ENCODE measurements at regions not wholly inside any gene's neighbourhood (a gene's known extent, or its start where the extent isn't known, plus 50 kb on each side); places are given as distances from the start of the nearest gene placed in this dataset.

GRCh38 chr3:34779092-34779491 is 860.2 kb upstream of the ARPP21 start:
- H3F3A ChIP-seq (ENCODE audit: insufficient read depth, low read depth) = no peaks in the 10 kb centered on the region
- no peak overlapping the region for H3K4me3 ChIP-seq
- no peak for DNase-seq
- H3K36me3 ChIP-seq (ENCODE audit: low read depth) = no peaks in the 10 kb centered on the region
- TF ChIP-seq, protein P1, sequence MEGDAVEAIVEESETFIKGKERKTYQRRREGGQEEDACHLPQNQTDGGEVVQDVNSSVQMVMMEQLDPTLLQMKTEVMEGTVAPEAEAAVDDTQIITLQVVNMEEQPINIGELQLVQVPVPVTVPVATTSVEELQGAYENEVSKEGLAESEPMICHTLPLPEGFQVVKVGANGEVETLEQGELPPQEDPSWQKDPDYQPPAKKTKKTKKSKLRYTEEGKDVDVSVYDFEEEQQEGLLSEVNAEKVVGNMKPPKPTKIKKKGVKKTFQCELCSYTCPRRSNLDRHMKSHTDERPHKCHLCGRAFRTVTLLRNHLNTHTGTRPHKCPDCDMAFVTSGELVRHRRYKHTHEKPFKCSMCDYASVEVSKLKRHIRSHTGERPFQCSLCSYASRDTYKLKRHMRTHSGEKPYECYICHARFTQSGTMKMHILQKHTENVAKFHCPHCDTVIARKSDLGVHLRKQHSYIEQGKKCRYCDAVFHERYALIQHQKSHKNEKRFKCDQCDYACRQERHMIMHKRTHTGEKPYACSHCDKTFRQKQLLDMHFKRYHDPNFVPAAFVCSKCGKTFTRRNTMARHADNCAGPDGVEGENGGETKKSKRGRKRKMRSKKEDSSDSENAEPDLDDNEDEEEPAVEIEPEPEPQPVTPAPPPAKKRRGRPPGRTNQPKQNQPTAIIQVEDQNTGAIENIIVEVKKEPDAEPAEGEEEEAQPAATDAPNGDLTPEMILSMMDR (conservative IDR thresholded peaks at IDR 0.05) = no peak
- no peak for TF ChIP-seq EZH2 (IDR thresholded peaks at IDR 0.05; ENCODE audit: low read depth)
- no peaks in the 10 kb centered on the region for H3K27me3 ChIP-seq (ENCODE audit: insufficient read depth, low read depth)
- H3K9me2 ChIP-seq (ENCODE audit: insufficient read depth) = no peaks in the 10 kb centered on the region
- H3K4me2 ChIP-seq = no peak overlapping the region
- H3K79me2 ChIP-seq (ENCODE audit: low read depth) = no peaks in the 10 kb centered on the region
- CTCF ChIA-PET = no interaction called here
- POLR2A ChIA-PET (ENCODE audit: unreplicated experiment) = no interaction called here
- no TSS peak for BruUV-seq (replicated peaks)
- no peaks in the 10 kb centered on the region for H3K9me3 ChIP-seq (ENCODE audit: insufficient read depth, low read depth)
- H4K20me1 ChIP-seq (ENCODE audit: insufficient read depth) = no peaks in the 10 kb centered on the region
- H2AFZ ChIP-seq = no peak overlapping the region
- H3K27ac ChIP-seq = no peak overlapping the region
- intact Hi-C loops (cut with micrococcal nuclease; ENCODE audit: unreplicated experiment) = no loop called here
- H3K4me1 ChIP-seq (replicated peaks; ENCODE audit: insufficient read depth) = no peaks in the 10 kb centered on the region

DNA sequence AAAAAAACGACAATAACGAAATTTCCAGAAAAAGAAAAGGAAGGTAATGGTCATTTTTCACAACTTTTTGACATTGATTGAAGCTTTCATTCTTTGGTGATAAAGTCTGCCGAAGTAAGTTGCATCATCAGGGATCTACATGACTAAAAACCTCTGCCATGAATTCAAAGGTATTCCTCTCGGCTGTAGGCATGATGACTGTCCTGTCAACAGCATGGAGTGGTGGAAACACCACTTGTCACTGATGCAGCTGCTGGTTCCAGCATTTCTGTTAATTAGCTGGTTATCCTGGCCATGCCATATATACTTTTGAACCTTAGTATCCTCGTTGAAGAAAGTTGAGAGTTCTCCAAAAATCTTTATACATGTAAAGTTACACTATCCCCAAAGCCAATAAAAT is 859.0 kb upstream of the ARPP21 start:
- no peak for DNase-seq
- no peaks in the 10 kb centered on the region for H3K79me2 ChIP-seq (ENCODE audit: low read depth)
- H3K4me3 ChIP-seq = no peak overlapping the region
- no TSS peak for BruUV-seq (replicated peaks)
- intact Hi-C loops (cut with micrococcal nuclease; ENCODE audit: unreplicated experiment) = no loop called here
- no peaks in the 10 kb centered on the region for H3K4me1 ChIP-seq (replicated peaks; ENCODE audit: insufficient read depth)
- no peaks in the 10 kb centered on the region for H3K27me3 ChIP-seq (ENCODE audit: insufficient read depth, low read depth)
- no peaks in the 10 kb centered on the region for H4K20me1 ChIP-seq (ENCODE audit: insufficient read depth)
- no peaks in the 10 kb centered on the region for H3F3A ChIP-seq (ENCODE audit: insufficient read depth, low read depth)
- H3K4me2 ChIP-seq = no peak overlapping the region
- H3K9me2 ChIP-seq (ENCODE audit: insufficient read depth) = no peaks in the 10 kb centered on the region
- CTCF ChIA-PET = no interaction called here
- TF ChIP-seq, protein P1 (conservative IDR thresholded peaks at IDR 0.05) = no peak
- no peak for TF ChIP-seq EZH2 (IDR thresholded peaks at IDR 0.05; ENCODE audit: low read depth)
- H3K9me3 ChIP-seq (ENCODE audit: insufficient read depth, low read depth) = no peaks in the 10 kb centered on the region
- no peak overlapping the region for H2AFZ ChIP-seq
- POLR2A ChIA-PET (ENCODE audit: unreplicated experiment) = no interaction called here
- no peaks in the 10 kb centered on the region for H3K36me3 ChIP-seq (ENCODE audit: low read depth)
- no peak overlapping the region for H3K27ac ChIP-seq

GRCh38 chr3:34780973-34781372 is 858.4 kb upstream of the ARPP21 start:
- Histone ChIP-seq H2AFZ (no peak overlapping the region), H4K20me1 (ENCODE audit: insufficient read depth) (no peaks in the 10 kb centered on the region), H3K4me1 (replicated peaks; ENCODE audit: insufficient read depth) (no peaks in the 10 kb centered on the region), H3F3A (ENCODE audit: insufficient read depth, low read depth) (no peaks in the 10 kb centered on the region), H3K4me3 (no peak overlapping the region), H3K79me2 (ENCODE audit: low read depth) (no peaks in the 10 kb centered on the region), H3K9me2 (ENCODE audit: insufficient read depth) (no peaks in the 10 kb centered on the region), H3K36me3 (ENCODE audit: low read depth) (no peaks in the 10 kb centered on the region), H3K27me3 (ENCODE audit: insufficient read depth, low read depth) (no peaks in the 10 kb centered on the region), H3K27ac (no peak overlapping the region), H3K4me2 (no peak overlapping the region), H3K9me3 (ENCODE audit: insufficient read depth, low read depth) (no peaks in the 10 kb centered on the region)
- CTCF ChIA-PET = no interaction called here
- DNase-seq = no peak
- POLR2A ChIA-PET (ENCODE audit: unreplicated experiment) = no interaction called here
- no peak for TF ChIP-seq EZH2 (IDR thresholded peaks at IDR 0.05; ENCODE audit: low read depth)
- TF ChIP-seq, protein P1 (conservative IDR thresholded peaks at IDR 0.05) = no peak
- intact Hi-C loops (cut with micrococcal nuclease; ENCODE audit: unreplicated experiment) = no loop called here
- BruUV-seq (replicated peaks) = no TSS peak
